GM12878 (cell line): ENCODE measurements at regions not wholly inside any gene's neighbourhood (a gene's known extent, or its start where the extent isn't known, plus 50 kb on each side); places are given as distances from the start of the nearest gene placed in this dataset.

Experiments
- ATF7 ChIP-seq: fragments of 450-650 bp; IDR thresholded peaks from 2 replicates; pipeline ENCODE4 v1.6.1; 2016; ENCODE audit warnings: low read depth, mild to moderate bottlenecking
- ETV6 ChIP-seq, 2 experiments: fragments of 450-650 bp in 1 of 2; IDR thresholded peaks in 1 of 2; conservative IDR thresholded peaks in 1 of 2; 2 replicates each; pipeline ENCODE4 v1.6.1; 2014; ENCODE audit warnings: antibody characterized with exemption in 1 of 2, borderline replicate concordance in 1 of 2, low read depth in 1 of 2, mild to moderate bottlenecking in 1 of 2, moderate library complexity in 1 of 2
- NBN ChIP-seq: fragments of 450-650 bp; IDR thresholded peaks from 2 replicates; pipeline ENCODE4 v1.6.1; 2016
- POLR2AphosphoS2 ChIP-seq: IDR thresholded peaks from 2 replicates; pipeline ENCODE4 v1.6.1; 2011; ENCODE audit warnings: low read depth, mild to moderate bottlenecking, low read length, improper control_type of control experiment, moderate library complexity
- POLR2AphosphoS5 ChIP-seq: IDR thresholded peaks from 2 replicates; pipeline ENCODE4 v1.6.1; 2011; ENCODE audit warnings: mild to moderate bottlenecking, low read length, inconsistent platforms
- YY1 ChIP-seq: IDR thresholded peaks from 2 replicates; pipeline ENCODE4 v1.6.1; 2011; ENCODE audit warnings: low read depth, mild to moderate bottlenecking, low read length
- TF ChIP-seq, protein P1 (sequence below), 3 experiments: IDR thresholded peaks in 2 of 3; conservative IDR thresholded peaks in 1 of 3; 2 replicates each; pipeline ENCODE4 v1.5.1; 2011; ENCODE audit warnings: low read depth in 3 of 3, low read length in 3 of 3, mild to moderate bottlenecking in 3 of 3, control low read depth in 2 of 3, moderate library complexity in 2 of 3, inconsistent platforms in 1 of 3, mixed read lengths in 1 of 3; ENCODE audit not compliant: control insufficient read depth in 2 of 3, insufficient read depth in 1 of 3; ENCODE audit errors: extremely low read depth in 1 of 3

DNA sequence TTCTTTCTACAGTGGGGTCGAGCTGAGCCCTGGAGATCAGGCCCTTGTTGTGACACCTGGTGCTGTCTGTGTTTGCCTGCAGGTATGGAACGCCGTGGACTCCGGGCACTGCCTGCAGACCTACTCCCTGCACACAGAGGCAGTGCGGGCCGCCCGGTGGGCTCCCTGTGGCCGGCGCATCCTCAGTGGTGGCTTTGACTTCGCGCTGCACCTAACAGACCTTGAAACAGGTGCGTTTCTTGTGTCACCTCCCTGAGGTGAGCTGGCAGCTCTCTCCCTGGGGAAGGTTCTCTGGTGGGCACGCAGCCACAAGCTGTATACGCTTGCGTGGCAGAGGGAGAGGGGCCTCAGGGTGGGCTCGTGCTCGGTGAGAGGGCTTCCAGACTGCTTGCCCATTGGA lies 119.3 kb downstream of the BEGAIN start:
- TF ChIP-seq ATF7 = no peak
- TF ChIP-seq, protein P1, sequence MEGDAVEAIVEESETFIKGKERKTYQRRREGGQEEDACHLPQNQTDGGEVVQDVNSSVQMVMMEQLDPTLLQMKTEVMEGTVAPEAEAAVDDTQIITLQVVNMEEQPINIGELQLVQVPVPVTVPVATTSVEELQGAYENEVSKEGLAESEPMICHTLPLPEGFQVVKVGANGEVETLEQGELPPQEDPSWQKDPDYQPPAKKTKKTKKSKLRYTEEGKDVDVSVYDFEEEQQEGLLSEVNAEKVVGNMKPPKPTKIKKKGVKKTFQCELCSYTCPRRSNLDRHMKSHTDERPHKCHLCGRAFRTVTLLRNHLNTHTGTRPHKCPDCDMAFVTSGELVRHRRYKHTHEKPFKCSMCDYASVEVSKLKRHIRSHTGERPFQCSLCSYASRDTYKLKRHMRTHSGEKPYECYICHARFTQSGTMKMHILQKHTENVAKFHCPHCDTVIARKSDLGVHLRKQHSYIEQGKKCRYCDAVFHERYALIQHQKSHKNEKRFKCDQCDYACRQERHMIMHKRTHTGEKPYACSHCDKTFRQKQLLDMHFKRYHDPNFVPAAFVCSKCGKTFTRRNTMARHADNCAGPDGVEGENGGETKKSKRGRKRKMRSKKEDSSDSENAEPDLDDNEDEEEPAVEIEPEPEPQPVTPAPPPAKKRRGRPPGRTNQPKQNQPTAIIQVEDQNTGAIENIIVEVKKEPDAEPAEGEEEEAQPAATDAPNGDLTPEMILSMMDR (IDR thresholded peaks at IDR 0.05 in 2 of 3, conservative IDR thresholded peaks at IDR 0.05 in 1 of 3; ENCODE audit: control insufficient read depth in 2 of 3, extremely low read depth in 1 of 3, insufficient read depth in 1 of 3, low read depth in 3 of 3, low read length in 3 of 3) = no peak
- no peak for TF ChIP-seq POLR2AphosphoS5
- TF ChIP-seq NBN = no peak
- no peak for TF ChIP-seq YY1
- no peak for TF ChIP-seq POLR2AphosphoS2
- TF ChIP-seq ETV6 (conservative IDR thresholded peaks at IDR 0.05 in 1 of 2, IDR thresholded peaks at IDR 0.05 in 1 of 2; ENCODE audit: borderline replicate concordance in 1 of 2, low read depth in 1 of 2) = no peak
